GM19043 (cell line): ENCODE measurements at regions not wholly inside any gene's neighbourhood (a gene's known extent, or its start where the extent isn't known, plus 50 kb on each side); places are given as distances from the start of the nearest gene placed in this dataset.

Experiments used
- ATAC-seq: cut with Tn5 transposase; IDR thresholded peaks from one replicate; pipeline ENCODE4 v1.9.1; 2021; ENCODE audit warnings: low read depth; ENCODE audit not compliant: unreplicated experiment

DNA sequence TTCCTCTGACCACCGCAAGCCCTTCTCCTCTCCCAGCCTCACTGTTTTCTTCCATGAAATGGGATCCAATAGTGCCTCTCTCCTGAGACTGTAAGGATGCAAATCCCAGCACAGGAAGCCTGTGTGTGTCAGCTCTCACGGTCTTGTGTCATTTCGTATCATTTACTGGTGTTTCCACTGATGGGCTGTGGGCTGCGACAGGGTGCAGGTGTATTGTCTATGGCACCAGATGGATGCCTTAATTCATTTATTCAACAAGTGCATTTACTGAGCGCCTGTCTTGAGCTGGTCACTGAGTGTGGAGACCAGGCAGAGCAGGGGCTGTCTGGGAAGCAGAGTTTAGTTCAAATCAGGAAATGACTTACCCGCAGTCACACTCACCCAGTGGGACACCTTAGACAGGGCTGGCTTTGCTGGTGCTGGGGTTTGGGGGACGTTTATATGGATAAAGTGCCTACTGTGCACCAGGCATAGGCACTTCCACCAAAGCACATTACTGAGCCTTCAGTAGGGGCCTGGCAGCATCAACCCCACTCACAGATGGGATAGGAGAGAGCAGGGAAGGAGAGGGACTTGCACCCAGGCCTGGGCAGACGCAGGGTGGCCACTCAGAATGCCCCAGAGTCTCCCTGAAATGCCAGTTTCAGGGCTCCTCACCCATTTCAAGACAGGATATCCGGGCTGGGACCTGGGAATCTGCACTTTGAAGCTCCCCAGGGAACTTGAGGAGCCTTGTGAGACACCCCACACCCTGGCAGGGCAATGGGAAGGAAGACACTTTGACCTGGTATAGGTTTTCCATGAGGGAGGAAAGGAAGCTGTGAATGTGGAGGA, 398.9 kb downstream of the MATN1 start:
- ATAC-seq = no peak

GRCh38 chr1:30323841-30324240, 399.5 kb downstream of the MATN1 start:
- ATAC-seq = no peak

- no peak for ATAC-seq
These were observed 400.0 kb downstream of the MATN1 start for GRCh38 chr1:30323352-30323751.

GRCh38 chr1:30322859-30323257, 400.5 kb downstream of the MATN1 start:
- ATAC-seq = no peak

- ATAC-seq = no peak
These were observed 401.2 kb downstream of the MATN1 start for GRCh38 chr1:30321996-30322858.

GRCh38 chr1:30321246-30321910, 402.0 kb downstream of the MATN1 start:
- no peak for ATAC-seq

DNA sequence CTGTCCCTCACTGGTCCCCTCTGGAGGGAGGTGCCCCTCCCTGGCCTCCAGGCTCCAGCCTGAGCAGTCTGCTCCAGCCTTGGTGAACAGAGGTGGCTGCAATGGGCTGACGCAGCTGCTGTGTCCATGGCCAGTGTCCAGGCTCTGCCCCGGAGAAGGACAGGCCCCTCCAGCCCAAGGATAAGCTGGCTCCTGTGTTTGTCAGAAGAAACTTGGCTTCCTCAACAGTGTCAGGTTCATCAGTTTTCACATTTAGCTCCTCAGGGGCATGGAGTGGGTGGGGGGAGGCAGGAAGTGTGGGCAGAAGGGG, 402.8 kb downstream of the MATN1 start:
- ATAC-seq = no peak

DNA sequence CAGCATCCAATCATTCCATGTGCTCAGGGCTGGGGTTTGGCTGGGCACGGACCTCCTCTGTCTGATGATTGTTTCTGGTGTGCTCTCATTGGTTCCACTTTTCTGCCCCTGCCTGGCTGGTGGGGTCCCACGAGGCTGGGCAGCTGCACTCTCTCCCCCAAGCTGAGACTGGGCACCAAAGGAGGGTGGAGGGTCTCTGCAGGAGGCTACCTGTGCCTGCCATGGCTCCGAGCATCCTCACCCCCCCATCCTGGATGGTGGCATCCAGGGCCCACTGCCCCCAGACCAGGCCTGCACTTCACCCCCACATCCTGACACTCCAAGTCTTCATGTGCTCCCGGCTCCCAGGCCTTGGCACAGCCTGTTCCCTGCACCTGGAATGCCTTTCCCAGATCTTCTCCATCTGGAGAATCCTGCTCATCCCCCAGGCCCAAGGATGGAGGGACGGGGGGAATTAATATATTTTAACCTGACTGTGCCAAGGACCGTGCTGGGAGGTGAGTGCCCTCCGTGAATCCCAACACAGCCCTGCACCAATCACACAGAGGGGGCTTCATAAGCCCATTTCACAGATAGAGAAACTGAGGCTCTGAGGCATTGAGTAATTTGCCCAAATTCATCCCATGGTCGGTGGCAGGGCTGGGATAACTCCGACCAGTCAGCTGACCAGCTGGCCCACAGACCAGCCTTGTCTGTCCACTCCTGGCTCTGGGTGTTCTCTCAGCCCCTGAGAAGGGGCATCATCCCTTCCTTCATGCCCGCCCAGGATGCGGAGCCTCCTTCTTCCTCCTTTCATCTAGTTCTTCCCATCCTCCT, 403.4 kb downstream of the MATN1 start:
- no peak for ATAC-seq

- ATAC-seq = no peak
These were observed 404.3 kb downstream of the MATN1 start for GRCh38 chr1:30318864-30319718.

GRCh38 chr1:30318413-30318812, 405.0 kb downstream of the MATN1 start:
- no peak for ATAC-seq

- no peak for ATAC-seq
These were observed 405.5 kb downstream of the MATN1 start for GRCh38 chr1:30317921-30318320.

- ATAC-seq = no peak
These were observed 407.3 kb downstream of the MATN1 start for GRCh38 chr1:30316056-30316455.

DNA sequence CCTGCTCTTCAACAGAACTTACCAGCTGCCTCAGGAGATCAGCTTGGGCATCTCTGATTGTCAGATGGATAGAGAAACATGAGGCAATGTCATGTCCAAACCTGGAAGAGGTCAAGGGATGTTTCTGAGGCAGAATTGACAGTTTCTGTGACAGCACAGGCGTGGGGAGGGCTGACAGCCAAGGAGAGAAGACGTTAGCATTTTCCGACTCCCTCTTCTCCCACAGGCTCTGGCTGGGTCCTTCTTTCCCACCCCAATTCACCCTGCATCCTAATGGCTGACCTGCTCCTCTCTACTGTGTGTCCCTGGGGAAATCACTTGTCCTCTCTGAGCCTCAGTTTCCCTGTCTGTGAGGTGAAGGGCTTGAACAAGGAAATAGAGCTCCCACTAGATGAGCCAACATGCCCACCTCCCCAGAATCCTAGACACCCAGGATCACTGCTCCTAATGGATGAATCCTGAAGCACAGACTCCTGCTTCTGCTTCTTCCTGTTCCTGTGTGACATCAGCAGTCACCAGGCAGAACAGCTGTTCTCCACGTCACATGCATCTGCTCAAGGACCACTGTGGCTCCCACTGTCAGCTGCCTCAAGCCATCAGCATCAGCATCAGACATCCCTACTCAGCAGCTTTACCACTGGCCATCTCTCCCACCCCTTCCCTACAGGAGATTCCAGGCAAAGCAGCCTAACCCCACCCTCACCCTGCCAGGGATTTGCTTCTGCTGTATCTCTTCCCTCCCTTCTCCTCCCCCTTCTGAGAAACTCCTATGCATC, 408.0 kb downstream of the MATN1 start:
- ATAC-seq = no peak

GRCh38 chr1:30314591-30314990, 408.8 kb downstream of the MATN1 start:
- ATAC-seq = no peak

DNA sequence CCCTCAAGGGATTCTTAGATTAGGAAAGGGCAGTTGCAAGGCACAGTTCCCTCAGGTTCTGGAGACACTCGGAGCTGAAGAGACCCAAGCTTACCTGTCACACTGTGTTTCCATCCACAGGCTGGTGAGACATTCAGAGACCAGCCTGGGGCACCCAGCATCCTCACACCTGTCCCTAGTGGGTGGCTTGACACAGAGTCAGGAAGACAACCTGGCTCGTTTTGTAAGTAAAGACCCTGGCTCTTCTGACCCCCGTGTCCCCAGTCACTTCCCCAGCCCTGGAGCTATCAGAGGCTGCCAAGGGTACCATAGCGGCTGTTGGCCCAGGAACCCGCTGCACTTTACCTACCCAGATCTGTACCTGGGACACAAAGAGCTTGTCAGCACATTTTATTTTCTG, 409.8 kb downstream of the MATN1 start:
- ATAC-seq = no peak

- ATAC-seq = no peak
These were observed 410.2 kb downstream of the MATN1 start for GRCh38 chr1:30313176-30313575.

GRCh38 chr1:30312226-30312625, 411.2 kb downstream of the MATN1 start:
- no peak for ATAC-seq

DNA sequence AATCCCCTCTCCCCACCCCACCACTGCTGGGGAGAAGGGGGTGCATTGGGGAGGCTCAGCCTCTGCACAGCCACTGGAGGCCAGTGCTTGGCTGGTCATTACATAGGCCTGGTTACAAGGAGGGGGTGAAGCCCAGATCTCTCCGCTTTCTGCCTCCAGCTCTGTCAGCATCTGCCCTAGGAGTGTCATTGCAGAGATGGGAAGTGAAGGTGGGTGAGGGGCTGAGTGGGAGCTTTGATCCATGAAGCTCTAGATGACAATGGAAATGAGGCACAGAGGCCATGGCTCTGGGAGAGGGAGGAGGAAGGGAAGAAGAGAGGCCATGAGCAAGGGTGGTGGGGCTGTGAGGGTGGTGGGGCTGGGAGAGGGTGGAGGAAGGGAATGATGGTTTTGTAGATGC, 411.6 kb downstream of the MATN1 start:
- ATAC-seq = no peak
